C1 segment of cervical spinal cord (tissue), 14 donors: ENCODE measurements at regions not wholly inside any gene's neighbourhood (a gene's known extent, or its start where the extent isn't known, plus 50 kb on each side); places are given as distances from the start of the nearest gene placed in this dataset.

Experiments used
- DNase-seq, 14 donors: peaks; one replicate each; lab custom pipeline; 2025; lab: John Stamatoyannopoulos, UW

DNA sequence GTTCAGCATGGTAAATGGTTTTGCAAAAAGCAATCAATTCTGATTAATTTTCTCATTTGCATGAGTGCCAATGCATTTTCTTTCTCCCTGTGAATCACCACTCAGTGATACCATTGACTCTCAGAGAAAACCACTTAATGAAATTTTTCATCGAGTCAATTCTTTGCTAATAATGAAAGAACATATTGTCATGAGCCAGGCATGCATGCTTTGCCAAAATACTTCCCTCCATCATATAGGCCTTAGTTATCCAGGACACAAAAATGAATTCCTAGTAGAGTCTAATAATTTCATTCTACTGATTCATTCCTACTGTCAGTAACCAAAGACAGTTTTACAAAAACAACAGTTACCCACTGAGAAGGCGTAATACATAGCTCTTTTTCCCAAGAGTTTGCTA lies 680.0 kb downstream of the TRIML1 start:
- no peak for DNase-seq

DNA sequence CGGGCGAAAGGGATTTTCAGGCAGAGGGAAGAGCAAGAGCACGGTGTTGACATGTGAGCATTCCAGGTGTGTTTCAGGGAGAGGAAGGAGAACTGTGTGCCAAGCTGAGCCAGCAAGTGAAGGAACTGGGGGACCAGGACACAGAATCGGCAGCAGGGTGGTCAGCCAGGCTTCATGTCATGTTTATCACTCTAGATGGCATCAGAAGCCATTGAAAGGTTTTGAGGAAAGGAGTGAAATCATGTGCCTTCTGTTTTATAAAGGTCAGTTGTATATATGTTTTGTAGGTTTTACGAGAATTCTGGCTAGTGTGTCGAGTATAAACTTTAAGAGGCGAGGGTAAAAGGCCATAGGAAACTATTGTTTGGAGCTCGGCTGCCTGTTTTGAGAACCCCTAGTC lies 682.3 kb downstream of the TRIML1 start:
- no peak for DNase-seq

DNA sequence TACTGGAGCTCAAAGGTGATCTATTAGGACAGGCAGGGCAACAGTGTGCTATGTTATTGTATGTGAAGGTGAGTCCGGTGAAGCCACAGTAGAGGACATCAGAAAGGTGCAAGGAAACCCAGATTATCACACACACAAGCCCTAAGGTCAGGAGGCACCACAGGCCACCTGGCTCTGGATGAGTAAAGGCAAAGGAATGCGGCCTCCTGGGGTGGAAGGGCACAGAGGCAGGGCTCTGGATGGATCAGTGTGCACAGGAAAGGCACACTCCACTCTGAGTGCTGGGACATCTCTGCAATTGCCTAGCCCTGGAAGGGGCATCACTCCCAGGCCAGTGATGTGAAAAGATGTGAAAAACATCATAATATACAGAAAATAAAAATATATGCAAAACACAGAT lies 683.5 kb downstream of the TRIML1 start:
- no peak for DNase-seq

DNA sequence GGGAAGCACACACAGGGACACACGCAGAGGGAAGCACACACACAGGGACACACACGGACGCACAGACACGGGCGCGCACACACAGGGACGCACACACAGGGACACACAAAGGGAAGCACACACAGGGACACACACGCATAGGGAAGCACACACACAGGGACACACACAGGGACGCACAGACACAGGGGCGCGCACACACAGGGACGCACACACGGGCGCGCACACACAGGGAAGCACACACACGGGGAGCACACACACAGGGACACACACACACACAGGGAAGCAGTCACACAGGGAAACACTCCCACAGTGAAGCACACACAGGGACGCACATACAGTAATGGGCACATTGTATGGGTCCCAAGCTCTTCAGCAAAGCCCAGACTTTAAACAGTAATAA lies 685.3 kb downstream of the TRIML1 start:
- DNase-seq, result no peak

DNA sequence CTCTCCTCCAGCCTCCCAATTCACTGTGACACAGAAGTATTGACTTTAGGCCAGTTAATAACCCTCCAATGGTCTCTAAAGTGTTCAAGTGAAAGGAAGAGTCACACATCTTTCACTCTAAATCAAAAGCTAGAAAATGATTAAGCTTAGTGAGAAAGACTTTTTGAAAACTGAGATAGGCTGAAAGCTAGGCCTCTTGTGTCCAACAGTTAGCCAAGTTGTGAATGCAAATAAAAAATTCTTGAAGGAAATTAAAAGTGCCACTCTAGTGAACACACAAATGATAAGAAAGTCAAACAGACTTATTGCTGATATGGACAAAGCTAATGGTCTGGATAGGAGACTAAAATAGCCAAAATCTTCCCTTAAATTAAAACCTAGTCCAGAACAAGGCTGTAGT lies 687.2 kb downstream of the TRIML1 start:
- DNase-seq, result no peak

DNA sequence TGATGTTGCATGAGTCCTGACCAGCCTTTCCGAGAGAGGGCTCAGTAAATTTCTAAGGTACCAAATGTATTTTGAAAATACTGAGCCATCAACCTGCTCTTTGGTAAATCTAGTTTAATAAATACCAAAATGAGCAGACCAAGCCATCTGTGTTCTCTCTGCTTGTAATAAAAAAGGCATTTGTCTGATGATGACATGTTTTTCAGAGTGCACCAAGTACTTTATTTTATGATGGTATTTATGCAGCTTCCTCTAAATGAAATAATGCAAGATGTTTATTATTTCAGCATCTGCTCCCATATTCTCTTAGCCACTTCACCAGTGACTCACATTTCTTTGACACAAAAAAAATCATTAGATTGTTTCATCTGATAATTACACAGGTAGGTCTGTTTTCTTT lies 700.5 kb downstream of the TRIML1 start:
- no peak for DNase-seq

DNA sequence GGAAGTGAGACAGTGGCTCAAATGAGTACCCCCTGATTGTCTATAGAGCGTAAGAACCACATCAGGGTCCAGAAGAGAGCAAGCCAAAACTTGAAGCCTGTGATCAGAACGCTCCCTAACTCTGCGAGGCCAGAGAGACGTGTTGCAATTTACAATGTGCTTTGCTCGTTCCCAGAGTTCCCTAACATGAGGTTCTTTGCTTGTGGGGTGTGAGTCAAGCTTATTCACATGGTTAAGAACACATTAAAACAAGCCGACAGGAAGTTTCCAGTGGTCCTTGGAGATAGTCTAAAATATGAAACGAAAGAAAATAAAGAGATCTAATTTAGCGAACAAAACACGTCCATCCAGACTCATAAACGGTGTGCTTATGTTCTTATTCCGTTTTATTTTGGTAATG lies 702.3 kb downstream of the TRIML1 start:
- DNase-seq, result no peak

DNA sequence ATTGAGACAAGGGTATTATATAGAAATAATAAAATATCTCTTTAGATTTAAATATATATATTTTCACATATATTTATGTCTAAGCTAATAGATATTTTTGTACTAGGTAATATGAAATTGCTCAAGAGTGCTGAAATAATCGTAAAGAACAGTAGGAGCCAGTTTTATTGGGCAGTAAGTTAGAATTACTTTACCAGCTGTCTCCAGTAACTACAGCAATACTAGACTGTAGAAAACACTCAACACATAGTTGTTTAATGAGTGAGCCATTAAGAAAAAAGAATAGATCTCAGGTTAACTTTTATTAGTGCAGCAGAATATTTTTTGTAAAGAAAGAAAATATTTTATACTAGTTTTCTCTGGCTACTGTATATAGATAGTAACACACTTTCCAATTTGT lies 715.2 kb downstream of the TRIML1 start:
- DNase-seq, result no peak

DNA sequence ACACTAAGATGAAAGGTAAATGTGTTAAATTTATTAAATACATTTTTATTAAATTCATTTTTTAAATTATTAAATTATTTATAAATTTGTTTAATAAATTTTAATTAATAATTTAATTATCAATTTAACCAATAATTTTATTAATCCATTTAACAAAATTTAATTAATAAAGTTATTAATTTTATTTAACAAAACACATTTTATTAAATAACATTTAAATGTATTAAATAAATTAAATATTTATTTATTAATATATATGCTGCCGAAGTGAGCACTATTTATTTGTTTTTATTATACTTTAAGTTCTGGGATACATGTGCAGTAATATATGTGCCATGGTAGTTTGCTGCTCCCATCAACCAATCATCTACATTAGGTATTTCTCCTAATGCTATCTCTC lies 719.5 kb downstream of the TRIML1 start:
- no peak for DNase-seq

DNA sequence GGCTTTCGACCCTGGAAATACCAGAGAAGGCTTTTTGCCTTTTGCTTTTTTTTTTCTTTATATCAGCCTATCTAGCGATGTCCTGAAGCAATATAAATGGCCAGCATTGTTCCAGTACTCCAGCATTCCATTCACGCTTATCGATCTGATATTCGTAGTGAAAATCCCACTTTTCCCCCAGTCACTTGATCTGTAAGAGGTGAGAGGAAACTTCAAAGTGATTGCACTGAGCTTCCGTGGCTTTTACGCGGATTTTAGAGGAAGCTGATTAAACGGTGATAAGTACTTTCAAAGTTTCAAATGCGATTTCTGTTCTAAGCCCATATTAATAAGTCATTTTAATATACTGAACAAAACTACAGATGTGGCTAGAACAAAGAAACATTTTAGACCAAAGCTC lies 725.5 kb downstream of the TRIML1 start:
- no peak for DNase-seq

DNA sequence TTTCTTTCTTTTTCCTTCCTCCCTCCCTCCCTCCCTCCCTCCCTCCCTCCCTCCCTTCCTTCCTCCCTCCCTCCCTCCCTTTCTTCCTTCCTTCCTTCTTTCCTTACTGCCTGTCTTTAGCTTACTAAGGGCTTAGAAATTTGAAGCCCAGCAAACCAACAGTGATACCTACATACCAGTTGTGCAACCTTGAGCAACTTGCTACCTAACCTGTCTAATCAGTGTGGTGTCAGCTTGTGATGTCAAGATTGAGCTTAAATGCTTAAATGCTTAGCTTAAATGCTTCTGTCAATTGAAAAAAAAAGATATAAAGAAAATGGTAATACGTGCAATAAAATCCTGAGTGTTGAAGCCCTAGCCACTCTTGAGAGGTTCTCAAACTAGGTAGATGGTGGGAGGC lies 728.6 kb downstream of the TRIML1 start:
- no peak for DNase-seq

DNA sequence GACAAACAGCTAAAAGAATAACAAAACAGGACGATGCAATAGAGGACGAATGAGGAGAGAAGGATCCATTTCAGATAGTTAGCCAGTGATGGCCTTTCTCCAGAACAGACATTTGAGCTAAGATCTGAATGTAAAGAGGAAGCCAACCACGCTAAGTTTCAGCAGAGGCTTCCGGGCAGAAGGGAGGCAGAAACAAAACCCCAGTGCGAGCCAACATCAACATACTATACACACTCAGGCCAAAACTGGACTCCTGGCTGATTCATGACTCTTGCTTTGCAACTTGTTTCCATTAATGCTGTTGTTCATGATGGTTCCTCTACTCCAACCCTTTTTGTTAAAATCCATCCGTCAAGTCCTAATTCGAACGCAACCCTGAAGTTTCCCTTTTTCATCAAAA lies 730.3 kb downstream of the TRIML1 start:
- no peak for DNase-seq

DNA sequence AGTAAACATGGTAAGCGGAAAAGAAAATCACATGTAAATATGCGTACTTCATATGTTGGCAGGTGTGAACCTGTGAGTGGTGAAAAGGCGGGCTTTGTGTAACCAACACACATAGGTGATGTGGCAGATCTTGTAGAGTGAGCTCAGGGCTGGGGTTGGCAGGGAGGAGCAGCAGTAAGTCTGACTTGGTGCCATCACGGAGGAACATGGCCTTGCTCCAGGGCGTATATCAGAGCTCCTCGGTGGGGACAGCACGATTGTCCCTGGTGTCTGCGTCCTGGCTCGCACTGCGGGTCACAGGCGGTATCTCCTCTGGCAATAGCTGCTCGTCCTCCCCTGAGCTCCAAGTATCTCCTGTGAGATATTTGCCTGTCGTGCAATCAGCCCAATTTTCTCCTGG lies 733.6 kb downstream of the TRIML1 start:
- DNase-seq, result no peak

DNA sequence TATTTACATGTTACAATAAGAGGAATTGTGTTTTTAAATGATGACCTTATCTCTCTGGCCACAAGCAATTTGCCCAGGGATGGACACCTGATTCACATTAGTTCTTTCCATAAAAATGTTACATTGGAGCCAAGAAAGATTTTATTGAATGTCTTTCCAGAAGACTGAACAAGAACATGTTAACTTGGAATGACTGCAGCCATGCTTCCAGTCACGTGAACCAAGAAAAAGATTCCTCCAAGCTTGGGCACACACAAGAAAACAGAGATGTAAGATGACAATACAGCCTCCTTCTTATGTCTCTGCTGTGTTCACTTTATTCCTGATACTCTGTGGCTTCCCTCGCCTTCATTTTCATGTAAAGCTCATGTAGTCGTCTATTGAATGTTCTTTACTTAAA lies 737.6 kb downstream of the TRIML1 start:
- DNase-seq, result no peak

DNA sequence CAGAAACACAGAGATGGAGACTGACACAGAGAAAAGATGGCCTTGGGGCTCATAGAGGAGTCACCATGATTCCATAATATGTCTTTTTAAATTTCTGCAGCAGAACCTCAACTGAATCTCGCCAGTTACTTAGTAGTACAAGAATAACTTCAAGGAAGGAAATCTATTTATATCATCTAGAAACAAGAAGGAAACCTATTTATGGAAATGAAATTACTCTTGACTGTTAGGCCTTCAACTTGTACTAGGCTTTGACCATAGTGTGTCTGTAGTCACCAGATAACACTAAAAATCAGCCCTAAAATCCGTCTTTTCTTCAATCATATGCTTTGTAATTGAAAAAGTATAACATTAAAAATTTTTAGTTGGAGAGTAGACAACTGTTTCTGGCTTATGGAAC lies 740.4 kb downstream of the TRIML1 start:
- no peak for DNase-seq

DNA sequence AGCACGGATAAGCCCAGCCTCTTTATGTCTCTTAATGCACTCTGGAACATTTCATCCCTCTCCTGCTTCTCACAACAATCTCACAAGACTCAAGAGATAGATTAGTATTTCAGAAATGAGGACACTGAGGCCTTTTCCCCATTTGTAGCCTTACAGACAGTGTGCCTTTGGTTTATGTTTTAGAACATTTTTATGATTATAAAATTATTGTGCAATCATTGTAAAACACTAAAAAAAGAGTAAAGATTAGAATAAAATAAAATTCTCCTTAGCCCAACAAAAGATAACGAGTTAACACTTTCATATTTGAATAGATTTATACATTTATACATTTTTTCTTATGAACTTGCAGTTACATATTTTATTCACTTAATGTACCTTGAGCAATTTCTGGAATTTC lies 748.7 kb downstream of the TRIML1 start:
- DNase-seq, result no peak

DNA sequence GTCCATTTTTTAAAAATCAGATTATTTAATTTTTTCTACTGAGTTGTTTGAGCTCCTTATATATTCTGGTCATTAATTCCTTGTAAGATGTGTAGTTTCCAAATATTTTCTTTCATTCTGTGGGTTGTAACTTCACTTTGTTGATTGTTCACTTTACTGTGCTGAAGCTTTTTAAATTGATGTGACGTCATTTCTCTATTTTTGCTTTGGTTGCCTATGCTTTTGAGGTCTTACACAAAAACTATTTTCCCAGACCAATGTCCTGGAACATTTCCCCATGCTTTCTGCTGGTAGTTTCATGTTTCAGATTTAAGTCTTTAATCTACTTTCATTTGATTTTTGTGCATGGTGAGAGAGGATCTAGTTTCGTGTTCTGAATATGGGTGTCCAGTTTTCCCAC lies 753.6 kb downstream of the TRIML1 start:
- no peak for DNase-seq

DNA sequence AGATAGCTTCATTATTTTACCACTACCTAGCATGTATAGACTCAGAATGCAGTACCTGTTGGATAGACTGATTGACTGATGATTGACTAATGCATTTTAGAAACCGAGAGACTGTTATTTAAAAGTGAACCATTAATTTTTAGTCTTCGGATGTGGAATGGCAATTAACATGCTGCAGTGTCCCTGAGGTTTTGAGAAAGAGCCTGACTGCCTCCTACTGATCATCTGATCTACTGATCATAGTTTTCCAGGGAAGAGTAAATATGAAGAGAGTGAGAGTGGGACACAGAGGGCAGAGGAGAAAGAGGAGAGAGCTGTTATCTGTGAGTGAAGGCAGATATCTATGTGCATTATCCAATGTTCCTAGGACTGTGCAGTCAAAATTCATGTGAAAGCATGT lies 764.7 kb downstream of the TRIML1 start:
- DNase-seq, result no peak

DNA sequence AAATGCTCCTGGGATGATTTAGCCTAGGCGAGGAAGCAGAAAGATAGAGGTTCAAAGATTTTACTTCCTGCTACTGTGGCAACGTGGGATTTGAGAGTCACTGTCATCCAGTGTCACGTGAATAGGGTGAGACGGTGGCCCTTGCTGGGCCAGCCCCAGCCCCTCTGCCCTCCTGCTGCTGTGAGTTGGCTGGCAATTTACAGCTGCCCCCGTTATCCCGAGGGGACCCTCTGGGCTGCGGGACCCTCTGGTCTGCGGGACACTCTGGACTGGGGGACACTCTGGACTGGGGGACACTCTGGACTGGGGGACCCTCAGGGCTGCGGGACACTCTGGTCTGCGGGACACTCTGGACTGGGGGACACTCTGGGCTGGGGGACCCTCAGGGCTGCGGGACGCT lies 765.4 kb downstream of the TRIML1 start:
- no peak for DNase-seq

DNA sequence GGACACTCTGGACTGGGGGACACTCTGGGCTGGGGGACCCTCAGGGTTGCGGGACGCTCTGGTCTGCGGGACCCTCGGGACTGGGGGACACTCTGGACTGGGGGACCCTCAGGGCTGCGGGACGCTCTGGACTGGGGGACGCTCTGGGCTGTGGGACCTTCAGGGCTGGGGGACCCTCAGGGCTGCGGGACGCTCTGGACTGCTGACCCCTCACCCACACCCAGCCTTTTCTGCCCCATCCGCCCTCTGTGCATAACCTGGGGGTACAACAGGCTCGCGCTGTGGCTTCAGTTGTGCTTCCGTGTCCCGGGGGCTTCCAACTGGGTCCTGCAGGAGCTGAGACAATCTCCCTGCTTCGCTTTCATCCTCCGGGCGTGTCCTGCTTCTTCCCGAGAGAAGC lies 766.0 kb downstream of the TRIML1 start:
- no peak for DNase-seq

DNA sequence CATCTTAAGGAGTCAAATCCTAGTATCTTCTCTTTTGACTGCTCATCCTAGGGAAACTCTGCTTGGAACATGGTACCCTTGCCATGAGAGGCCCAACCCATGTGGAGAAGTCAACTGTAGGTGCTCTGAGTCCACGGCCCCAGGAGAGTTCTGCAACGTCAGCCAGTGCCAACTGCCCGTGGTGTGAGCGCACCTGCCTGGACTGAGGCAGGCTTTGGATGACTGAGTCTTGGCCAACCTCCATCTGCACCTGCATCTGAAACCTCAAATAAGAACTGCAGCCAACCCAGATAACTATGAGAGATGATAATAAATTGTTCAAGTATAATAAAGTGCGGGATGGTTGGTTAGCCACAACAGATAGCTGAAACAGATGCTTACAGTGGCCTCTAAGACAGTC lies 772.0 kb downstream of the TRIML1 start:
- no peak for DNase-seq

DNA sequence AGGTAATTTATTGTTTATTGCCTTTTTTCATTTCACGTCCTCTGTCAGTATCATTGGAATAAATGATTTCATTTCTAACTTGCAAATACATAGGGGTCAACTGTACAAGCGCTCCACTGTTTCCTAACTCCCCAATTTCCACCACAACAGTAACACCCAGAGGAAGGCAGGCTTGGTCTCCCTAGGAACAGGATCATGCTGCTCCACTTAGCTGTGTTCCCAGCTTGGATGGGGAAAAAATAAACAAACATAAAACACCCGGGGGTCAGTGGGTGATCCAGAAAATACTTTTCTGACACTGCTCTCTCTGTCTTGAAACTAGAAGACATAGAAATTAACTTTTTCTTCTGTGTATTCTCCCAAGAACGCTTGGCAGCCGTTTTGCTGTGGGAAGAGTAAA lies 772.5 kb downstream of the TRIML1 start:
- DNase-seq, result no peak

DNA sequence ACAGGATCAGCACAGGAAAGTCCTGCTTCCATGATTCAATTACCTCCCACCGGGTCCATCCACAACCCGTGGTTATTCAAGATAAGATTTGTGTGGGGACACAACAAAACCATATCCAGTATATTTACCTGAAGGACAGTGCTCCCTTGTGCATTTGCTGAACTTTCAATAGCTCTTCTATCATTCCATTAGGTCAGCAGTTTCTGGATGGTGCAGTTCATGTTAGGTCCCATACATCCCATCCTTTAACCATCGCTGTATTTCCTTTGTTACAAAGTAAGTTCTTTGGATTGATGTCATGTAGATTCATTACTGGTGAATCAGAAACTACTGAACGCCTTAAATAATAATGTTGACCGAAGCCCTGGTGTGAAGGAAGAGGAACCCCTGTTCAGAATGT lies 775.9 kb downstream of the TRIML1 start:
- no peak for DNase-seq

DNA sequence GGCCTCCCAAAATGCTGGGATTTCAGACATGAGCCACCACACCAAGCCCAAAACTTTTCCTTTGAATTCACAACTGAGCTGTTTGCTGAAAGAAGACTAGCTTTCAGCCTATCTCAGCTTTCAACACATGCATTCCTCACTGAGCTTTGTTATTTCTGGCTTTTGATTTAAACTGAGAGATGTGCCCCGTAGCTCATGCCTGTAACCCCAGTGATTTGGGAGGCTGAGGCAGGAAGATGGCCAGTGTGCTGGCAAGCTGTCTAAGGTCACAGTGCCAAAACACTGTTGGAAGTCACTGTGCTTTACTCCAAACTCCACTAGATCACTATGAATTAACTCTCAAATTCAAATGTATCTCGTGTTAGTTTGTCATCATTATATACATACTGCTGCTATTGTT lies 779.5 kb downstream of the TRIML1 start:
- no peak for DNase-seq

DNA sequence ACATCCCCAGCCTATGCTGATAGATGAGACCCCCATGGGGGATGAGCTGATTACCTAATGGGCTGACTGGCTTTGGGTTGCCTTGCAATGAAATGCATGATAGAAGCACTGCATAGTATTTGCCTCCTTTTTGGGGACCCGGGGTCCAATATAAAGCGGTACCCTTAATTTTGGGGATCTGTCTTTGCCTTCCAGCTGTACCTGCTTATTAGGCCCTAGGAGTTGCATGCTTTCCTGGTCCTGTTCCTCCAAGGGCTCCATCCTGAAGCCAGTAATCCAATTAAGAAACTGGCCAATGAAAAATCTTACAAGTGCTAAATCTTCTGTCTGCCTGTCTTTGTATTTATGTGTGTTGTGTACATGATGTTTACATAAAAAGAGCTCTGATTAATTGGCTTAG lies 791.6 kb downstream of the TRIML1 start:
- DNase-seq, result no peak
